SH-SY5Y (cell line): ENCODE measurements at regions not wholly inside any gene's neighbourhood (a gene's known extent, or its start where the extent isn't known, plus 50 kb on each side); places are given as distances from the start of the nearest gene placed in this dataset.

Experiments
- GATA2 ChIP-seq: IDR thresholded peaks from 2 replicates; pipeline ENCODE4 v1.6.1; 2011; ENCODE audit warnings: mild to moderate bottlenecking, low read depth, low read length
- GATA3 ChIP-seq: IDR thresholded peaks from 2 replicates; pipeline ENCODE4 v1.6.1; 2011; ENCODE audit warnings: low read depth, mild to moderate bottlenecking, low read length, moderate library complexity

DNA sequence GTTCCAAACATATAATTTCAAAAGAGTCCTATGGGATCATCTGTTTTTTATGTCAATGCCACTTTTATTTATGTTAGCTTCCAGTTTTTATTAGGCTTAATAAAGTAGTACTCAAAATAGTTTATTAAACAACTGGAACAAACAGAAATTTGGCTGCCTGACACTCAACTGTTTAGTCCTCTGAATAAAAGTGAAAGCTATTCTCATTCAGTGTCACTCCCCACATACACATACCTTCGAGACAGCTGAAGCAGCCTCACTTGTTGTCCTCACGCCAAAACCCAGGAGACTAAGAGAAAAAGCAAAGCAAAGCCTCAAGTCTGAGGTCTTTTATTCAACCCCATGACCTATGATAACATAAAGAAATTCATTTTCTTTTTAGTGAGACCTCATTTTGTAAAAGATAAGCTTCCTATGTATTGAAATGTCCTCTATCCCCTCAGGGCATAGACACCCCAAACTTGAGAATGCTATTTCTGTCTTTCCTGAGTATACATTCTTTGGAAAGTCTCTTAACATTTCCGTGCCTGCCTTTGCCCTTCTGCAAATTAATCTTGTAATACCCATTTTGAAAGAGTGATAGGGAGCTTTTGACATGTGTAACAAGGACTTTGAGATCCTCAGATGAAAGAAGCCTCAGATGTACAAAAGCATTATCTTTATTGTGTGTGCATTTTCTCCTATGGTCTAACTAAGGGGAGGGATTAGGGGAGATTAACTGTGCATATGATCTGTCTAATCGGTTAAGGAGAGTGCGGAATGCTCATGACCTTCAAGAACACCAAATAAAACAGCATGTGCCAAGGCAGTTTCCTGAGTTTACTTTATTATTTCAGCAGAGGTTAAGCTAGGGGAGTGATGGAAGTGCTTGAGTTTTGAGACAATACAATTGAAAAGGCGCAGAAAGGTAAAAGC lies 1523.7 kb upstream of the PIK3C3 start:
- no peak for TF ChIP-seq GATA3
- no peak for TF ChIP-seq GATA2

DNA sequence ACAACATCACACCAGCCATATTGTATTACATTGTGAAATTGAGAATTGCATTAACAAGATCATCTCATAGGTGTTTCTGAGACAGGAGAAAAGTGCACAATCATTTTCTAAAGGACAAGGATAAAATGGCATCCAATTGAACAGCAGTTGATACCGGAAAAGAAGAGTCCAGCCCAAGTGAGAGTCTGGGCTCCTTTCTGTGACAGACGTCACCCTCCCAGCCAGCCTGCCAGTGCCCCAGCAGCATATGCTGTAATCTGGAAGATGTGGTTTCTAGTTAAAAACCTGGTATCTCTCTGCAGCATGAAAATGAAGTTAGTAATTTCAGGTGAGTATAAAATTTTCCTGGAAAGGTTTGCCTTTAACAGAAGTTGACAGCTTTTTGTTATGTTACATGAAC lies 1531.7 kb upstream of the PIK3C3 start:
- TF ChIP-seq GATA2, result no peak
- TF ChIP-seq GATA3, result no peak

DNA sequence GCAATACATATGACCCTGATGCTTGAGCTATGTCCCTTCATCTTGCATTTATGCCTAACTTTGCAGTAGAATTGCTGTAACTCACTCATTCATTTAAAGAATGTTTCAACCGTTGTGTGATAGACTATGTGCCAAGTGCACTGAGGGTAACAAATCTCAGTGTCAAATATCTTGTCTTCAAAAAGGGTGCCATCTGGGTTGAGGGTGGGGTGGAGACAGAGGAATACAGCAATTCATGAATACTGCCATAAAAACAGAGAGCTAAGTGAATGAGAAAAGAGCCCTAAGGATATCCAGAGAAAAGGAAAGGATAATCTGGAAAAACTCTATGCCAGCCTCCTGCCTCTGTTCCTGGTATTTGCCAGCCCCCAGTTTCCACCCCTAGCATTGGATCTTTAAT lies 1534.4 kb upstream of the PIK3C3 start:
- no peak for TF ChIP-seq GATA3
- TF ChIP-seq GATA2, result no peak

DNA sequence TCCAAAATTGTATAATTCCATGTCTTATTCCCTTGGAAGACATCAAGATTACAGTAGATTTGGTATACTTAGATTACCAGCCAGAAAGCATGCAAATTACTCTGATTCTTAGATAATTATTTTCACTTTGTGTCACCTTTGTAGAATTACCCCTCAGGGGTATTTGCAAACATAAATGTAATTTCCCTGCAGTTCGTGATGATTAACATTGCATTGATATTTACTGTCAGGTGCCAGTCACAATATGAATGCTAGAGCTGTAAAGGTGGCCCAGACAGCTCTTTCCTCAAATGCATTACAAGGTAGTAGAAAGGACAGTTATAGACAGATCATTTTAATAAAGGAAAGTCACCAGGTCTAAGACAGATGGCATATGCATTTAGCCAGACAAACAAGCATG lies 1537.5 kb upstream of the PIK3C3 start:
- TF ChIP-seq GATA2, result no peak
- TF ChIP-seq GATA3, result no peak

DNA sequence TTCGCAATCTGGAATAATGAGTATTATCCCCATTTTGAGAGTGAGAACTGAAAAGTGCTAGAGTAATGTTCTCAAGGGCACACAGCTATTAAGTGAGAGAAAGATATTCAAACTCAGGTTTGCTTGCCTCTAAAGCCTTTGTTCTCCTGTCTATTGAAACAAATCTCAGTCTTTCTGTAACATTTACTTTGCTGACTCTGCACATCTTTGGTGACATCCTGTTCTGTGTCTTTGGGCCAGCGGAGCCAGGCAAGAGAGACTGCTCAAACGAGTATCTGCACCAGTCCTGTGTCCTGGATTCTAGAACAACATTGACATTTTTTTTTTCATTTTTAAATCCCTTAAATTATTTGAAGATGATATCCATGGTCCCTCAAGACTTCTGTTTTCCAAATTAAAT lies 1539.2 kb upstream of the PIK3C3 start:
- TF ChIP-seq GATA2 (no peak), GATA3 (no peak)

DNA sequence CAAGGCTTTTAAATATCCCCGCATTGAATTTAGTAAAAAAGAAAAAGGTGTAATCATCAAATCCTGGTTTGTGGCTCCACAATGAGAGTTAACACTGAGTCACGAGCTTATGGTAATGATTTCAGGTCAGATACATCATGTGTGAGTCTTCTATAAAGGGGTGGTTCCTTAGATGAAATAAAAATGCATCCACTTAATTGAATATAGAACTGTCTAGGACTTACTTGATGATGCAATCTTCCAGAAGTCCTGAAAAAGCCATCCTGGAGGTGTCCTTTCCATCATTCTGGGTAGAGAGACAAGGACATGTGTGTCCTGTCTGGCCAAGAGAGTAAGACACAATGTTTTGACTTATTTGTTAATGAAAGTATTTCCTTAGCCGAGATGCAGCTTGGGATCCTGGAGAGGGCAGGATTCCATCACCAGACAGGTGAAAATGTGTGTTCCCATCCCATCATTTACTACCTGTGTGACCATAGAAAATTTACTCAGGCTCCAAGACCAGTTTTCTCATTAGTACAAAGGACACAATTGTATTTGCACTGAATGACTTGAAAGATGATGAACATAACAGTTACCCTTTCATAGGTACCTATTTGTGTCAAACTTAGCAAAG lies 1539.8 kb upstream of the PIK3C3 start:
- TF ChIP-seq GATA3 (no peak), GATA2 (no peak)

DNA sequence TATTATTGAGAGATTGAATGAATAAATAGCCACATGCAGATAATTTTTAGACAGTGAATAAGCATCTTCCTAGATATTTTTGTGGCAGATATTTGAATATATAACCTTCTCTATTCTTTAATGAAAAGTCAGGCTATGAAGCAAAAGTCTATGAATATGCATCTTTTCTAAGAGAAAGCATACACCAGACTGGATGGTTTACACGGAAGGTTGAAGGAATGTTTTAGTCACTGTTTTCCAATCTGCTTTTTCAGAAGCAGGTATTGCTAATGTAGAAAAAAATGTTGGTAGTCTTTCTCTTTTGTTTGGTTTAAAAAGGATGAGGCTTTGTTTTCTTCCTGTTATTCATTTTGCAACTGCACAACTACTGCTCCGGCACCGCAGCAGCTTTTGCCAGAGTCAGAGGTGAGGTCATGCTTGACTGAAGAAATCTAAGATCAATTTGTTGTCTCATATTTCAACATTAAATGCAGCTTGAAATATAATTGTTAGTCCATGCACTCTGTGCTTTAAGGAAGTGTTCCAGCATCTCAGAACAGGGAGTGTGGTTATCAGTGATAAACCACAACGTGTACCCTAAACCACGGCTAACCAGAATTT lies 1540.8 kb upstream of the PIK3C3 start:
- TF ChIP-seq GATA2 (no peak), GATA3 (no peak)

DNA sequence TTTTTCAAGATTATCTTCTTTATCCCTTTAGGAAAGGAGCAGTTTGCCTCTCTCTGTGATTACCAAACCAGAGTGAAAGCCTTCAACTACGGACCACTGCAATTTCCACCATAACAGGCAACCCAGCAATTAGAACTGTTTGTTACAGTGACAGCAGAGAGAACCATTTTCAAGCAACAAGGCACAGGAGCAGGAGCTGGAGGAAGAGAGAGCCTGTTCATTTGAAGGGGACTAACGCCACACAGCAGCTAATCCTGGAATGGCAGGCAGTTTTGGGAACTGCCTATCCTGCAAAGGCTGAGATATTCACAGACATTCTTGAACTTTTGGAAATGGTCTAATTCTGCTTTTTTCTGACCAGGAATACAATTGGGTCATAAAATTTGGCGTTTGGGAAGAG lies 1541.9 kb upstream of the PIK3C3 start:
- TF ChIP-seq GATA3, result no peak
- TF ChIP-seq GATA2, result no peak

DNA sequence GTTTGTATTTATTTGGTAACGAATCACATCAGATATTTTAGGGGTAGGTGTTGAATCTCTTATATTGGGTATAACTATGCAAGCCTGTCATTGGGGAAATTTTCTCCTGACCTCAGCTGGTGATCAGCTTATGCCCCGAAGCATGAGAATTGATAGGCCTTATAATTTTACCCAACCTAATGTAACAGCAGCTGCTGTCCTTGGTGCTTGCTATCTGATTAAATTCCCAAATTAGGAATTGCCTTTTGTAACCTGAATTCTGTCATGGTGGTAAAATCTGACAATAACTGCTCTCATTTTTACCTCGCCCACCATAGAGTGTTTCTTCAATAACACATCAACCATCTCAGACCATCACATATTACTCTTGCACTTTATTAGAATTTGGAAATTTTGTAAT lies 1542.6 kb upstream of the PIK3C3 start:
- TF ChIP-seq GATA3, result no peak
- TF ChIP-seq GATA2, result no peak

DNA sequence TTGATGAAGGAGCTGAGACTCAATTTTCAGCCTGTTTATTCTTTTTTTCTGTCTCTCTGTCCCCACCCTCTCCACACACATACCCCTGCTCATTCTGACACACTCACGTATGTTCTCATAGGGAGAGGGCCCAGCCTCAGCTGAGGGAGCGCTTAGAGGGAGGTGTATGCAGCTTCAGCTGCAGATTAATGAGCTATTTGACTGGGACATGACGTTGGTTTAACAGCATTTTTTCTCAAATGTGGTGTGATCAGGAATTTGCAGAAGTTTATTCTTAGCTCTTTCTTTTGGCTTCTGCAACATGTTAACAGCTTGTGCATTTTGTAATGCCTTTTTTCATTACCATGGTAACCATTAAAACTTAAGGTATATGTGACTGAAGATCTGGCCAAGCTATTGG lies 1547.1 kb upstream of the PIK3C3 start:
- no peak for TF ChIP-seq GATA2
- TF ChIP-seq GATA3, result no peak

DNA sequence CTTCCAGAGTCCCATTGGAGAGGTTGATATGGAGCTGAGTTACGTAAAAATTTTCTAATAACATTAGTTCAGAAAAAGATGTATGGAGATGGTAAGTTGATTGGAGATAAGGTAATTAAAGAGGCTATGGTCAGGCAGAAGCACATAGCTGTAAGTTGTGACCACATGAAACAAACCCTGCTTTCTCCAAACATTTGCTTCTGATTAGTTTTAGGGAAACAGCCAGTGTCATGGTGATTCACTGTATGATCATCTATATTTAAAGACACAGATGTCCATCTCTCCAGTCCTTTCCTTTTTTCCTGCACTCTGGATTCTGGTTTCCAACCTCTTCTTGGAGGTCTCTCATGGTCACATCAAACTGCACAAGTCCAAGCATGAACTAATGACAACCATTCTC lies 1550.8 kb upstream of the PIK3C3 start:
- no peak for TF ChIP-seq GATA3
- no peak for TF ChIP-seq GATA2

DNA sequence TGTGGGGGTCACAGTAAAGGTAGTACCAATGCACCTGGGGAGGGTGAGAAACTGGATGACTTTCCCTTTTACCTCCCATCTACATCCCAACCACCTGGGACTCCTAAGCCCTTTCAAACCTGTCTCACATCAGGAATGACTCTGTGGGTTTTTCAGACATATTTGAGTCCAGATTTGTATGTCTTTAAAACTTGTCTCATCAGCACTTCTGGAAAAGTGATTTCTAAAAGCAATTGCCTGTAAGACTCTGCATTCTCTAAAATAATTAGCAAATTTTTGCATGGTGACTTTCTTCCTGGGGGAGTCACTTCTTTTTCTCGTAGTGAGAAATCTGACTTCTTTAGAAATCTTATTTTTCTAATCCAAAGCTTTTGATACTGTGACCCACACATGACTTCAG lies 1553.0 kb upstream of the PIK3C3 start:
- TF ChIP-seq GATA2, result no peak
- TF ChIP-seq GATA3, result no peak

DNA sequence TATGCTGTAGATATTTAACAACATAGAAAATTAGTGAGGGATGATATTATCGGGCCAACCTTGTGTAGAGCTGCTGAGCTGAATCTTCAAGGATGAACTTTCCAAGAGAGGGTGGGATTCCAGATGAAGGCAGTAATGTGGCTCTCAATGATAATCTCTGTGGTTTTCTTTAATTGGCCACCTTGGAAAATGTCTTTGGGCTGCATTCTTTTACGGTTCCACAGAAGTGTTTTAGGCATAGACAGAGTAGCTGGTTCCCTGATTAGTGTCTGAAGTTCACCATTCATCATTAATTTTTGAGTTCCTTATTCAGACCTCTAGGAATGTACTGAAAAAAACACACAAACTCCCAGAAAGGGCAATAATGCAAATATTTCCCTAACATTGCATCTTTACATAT lies 1566.9 kb upstream of the PIK3C3 start:
- TF ChIP-seq GATA3, result no peak
- no peak for TF ChIP-seq GATA2

DNA sequence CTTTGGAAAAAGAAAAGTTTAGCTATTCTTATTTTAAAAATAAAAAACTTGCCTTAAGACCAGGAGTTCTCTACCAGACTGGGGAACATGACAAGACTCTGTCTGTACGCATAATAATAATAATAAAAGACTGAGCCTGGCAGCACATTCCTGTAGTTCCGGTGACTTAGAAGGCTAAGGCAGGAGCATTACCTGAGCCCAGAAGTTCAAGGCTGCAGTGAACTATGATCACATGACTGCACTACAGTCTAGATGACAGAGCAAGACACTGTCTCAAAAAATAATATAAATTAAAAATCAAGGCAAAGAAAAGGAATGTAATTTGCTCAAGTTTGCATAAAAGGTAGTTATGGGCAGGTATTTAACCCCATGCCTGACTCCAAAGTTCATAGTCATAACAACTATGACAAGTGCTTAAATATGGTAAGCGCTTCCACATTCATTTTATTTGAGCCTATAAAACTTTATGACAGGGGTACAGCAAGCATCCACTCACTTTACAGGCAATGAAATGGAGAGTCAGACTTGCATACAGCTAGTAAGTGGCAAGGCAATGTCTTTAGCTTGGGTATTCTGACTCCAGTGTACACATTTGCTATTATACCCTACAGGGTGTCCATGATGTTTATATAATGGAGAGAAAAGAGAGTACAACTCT lies 1567.8 kb upstream of the PIK3C3 start:
- no peak for TF ChIP-seq GATA3
- TF ChIP-seq GATA2, result no peak
